Esophagus muscularis mucosa (tissue), 4 donors: ENCODE measurements at regions not wholly inside any gene's neighbourhood (a gene's known extent, or its start where the extent isn't known, plus 50 kb on each side); places are given as distances from the start of the nearest gene placed in this dataset.
A peak's percentile ranks its signal among the peaks of the same experiment; 100 is the strongest.
"Not testable (repeated sequence)": the region's sequence is repeated elsewhere in the genome, so short reads cannot be mapped to it uniquely, and the experiment has no call there.

Source experiments
- DNase-seq: peaks from one replicate; pipeline ENCODE4 v3.0.0-alpha.2; 2017; ENCODE audit errors: extremely low spot score
- H3K27ac ChIP-seq, 4 donors: fragments of 200-600 bp; sonication (generic); replicated peaks in 1 of 4; 1 replicate in 3 of 4; 2 replicates in 1 of 4; pipeline ENCODE4 v1.5.1; 2016 to 2019; ENCODE audit warnings: mild to moderate bottlenecking in 1 of 4
- H3K27me3 ChIP-seq, 4 donors: fragments of 200-600 bp; sonication (generic); one replicate each; pipeline versions ENCODE4 v1.5.1 to v1.6.0; 2016 to 2019
- H3K36me3 ChIP-seq, 4 donors: fragments of 200-600 bp; sonication (generic); one replicate each; pipeline ENCODE4 v1.5.1; 2016 to 2019
- H3K4me1 ChIP-seq, 4 donors: fragments of 200-600 bp; sonication (generic); one replicate each; pipeline ENCODE4 v1.5.1; 2016 to 2019
- H3K4me3 ChIP-seq, 4 donors: fragments of 200-600 bp; sonication (generic); 1 replicate in 2 of 4; 2 replicates in 2 of 4; pipeline ENCODE4 v1.5.1; 2016 to 2019; ENCODE audit warnings: mild to moderate bottlenecking in 4 of 4, moderate library complexity in 1 of 4
- H3K9me3 ChIP-seq, 4 donors: fragments of 200-600 bp; sonication (generic); 1 replicate in 3 of 4; 2 replicates in 1 of 4; pipeline ENCODE4 v1.5.1; 2016 to 2019
- EP300 ChIP-seq: sonication (generic); formaldehyde crosslinking; IDR thresholded peaks from one replicate; pipeline ENCODE4 v1.6.1; 2017; ENCODE audit warnings: antibody characterized with exemption
- POLR2A ChIP-seq: fragments of 450-650 bp; IDR thresholded peaks from one replicate; pipeline ENCODE4 v1.6.1; 2017; ENCODE audit warnings: antibody characterized with exemption, moderate library complexity, mild to moderate bottlenecking, low read depth
- POLR2AphosphoS5 ChIP-seq, 2 donors: sonication (generic); formaldehyde crosslinking; IDR thresholded peaks; one replicate each; pipeline ENCODE4 v1.6.1; 2017; ENCODE audit warnings: antibody characterized with exemption in 2 of 2
- WGBS: methylation state at CpG from one replicate; pipeline ENCODE4 v1.1.5; 2018; 5-methylcytosine and 5-hydroxymethylcytosine counted together
- intact Hi-C: fragments of 100-400 bp; cut with DNase I; formaldehyde crosslinking; loops from one replicate; pipeline ENCODE4 v1.15.1; 2023
- TF ChIP-seq, protein P1 (sequence below), 3 experiments: fragments of 200-600 bp in 2 of 3; fragments of 450-650 bp in 1 of 3; sonication (generic) in 2 of 3; IDR thresholded peaks; one replicate each; pipeline ENCODE4 v1.5.1; 2017 to 2019; ENCODE audit warnings: antibody characterized with exemption in 3 of 3, mild to moderate bottlenecking in 2 of 3, moderate library complexity in 1 of 3

DNA sequence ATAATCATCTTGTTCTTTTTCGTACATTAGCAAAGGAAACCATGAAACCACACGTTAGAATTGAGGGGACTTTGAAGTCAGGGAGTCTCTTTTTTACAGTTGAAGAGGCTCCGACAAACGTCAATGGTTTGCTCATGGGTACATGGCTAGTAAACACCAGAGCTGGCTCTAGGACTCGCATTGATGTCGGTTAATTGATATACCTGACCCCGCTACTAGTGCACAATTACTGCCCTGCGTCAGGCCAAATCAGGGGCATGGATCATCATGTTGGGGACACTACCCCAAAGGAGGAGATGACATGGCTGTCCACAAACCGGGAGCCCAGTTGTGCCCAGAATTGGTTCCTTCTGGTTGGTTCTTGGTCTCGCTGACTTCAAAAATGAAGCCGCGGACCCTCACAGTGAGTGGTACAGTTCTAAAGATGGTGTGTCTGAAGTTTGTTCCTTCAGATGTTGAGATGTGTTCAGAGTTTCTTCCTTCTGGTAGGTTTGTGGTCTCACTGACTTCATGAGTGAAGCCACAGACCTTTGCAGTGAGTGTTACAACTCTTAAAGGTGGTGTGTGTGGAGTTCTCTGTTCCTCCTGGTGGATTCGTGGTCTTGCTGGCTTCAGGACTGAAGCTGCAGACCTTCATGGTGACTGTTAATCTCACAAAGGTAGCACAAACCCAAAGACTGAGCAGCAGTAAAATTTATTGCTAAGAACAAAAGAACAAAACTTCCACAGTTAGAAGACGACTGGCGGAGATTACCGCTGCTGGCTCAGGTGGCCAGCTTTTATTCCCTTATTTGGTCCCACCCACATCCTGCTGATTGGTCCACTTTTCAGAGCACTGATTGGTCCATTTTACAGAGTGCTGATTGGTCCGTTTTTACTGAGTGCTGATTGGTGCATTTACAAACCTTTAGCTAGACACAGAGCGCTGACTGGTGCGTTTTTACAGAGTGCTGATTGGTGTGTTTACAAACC, 126.9 kb upstream of the ERRFI1 start:
- intact Hi-C loops, result no loop called here
- peak overlapping the region; percentile 77 to 88 (median 82) for H3K27ac ChIP-seq
- WGBS, result 89% methylated on average over 18 of the region's 19 CpGs

GRCh38 chr1:8151647-8152046, 125.5 kb upstream of the ERRFI1 start:
- TF ChIP-seq, protein P1, sequence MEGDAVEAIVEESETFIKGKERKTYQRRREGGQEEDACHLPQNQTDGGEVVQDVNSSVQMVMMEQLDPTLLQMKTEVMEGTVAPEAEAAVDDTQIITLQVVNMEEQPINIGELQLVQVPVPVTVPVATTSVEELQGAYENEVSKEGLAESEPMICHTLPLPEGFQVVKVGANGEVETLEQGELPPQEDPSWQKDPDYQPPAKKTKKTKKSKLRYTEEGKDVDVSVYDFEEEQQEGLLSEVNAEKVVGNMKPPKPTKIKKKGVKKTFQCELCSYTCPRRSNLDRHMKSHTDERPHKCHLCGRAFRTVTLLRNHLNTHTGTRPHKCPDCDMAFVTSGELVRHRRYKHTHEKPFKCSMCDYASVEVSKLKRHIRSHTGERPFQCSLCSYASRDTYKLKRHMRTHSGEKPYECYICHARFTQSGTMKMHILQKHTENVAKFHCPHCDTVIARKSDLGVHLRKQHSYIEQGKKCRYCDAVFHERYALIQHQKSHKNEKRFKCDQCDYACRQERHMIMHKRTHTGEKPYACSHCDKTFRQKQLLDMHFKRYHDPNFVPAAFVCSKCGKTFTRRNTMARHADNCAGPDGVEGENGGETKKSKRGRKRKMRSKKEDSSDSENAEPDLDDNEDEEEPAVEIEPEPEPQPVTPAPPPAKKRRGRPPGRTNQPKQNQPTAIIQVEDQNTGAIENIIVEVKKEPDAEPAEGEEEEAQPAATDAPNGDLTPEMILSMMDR (IDR thresholded peaks at IDR 0.05), result no peak
- no peak for TF ChIP-seq POLR2A
- no peak for TF ChIP-seq EP300

More for the DNA sequence above, 126.9 kb upstream of the ERRFI1 start:
- Histone ChIP-seq H3K27me3 (peaks cover 0 to 3% (median 0%) of the 10 kb centered on the region in 4 donors), H3K4me1 (peaks cover 0 to 34% (median 31%) of the 10 kb centered on the region in 4 donors), H3K36me3 (no peaks in the 10 kb centered on the region), H3K9me3 (no peaks in the 10 kb centered on the region), H3K4me3 (no peak overlapping the region)
- DNase-seq, result no peak
- no peak for TF ChIP-seq EP300
- TF ChIP-seq POLR2A, result no peak
- TF ChIP-seq, protein P1 (IDR thresholded peaks at IDR 0.05), result no peak
- no peak for TF ChIP-seq POLR2AphosphoS5 (IDR thresholded peaks at IDR 0.05)

DNA sequence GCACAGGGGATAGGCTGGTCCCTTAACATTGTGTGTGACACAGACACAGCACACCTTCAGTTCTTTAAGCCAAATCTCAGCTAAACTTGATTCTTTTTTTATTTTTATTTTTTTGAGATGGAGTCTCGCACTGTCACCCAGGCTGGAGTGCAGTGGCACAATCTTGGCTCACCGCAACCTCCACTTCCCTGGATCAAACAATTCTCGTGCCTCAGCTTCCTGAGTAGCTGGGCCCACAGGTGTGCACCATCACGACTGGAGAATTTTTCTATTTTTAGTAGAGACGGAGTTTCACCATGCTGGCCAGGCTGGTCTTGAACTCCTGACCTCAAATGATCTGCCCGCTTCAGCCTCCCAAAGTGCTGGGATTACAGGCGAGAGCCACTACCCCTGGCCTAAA, 123.6 kb upstream of the ERRFI1 start:
- H3K36me3 ChIP-seq, H3K4me3 ChIP-seq, DNase-seq, intact Hi-C loops, H3K9me3 ChIP-seq, H3K27me3 ChIP-seq: not testable (repeated sequence)
- 88% methylated on average over 7 of the region's 7 CpGs for WGBS
- peak overlapping the region in 1 of 4 donors; percentile 4 for H3K27ac ChIP-seq
- peaks cover 0 to 25% (median 21%) of the 10 kb centered on the region in 4 donors for H3K4me1 ChIP-seq

More at GRCh38 chr1:8151647-8152046, 125.5 kb upstream of the ERRFI1 start:
- Histone ChIP-seq H3K4me3 (no peak overlapping the region), H3K9me3 (no peaks in the 10 kb centered on the region), H3K4me1 (peaks cover 0 to 43% (median 36%) of the 10 kb centered on the region in 4 donors), H3K36me3 (no peaks in the 10 kb centered on the region), H3K27me3 (peaks cover 0 to 3% (median 0%) of the 10 kb centered on the region in 4 donors), H3K27ac (peak overlapping the region in 2 of 4 donors; percentile 26 to 27)
- intact Hi-C loops, result no loop called here
- WGBS, result 91% methylated on average over 7 of the region's 7 CpGs
- no peak for DNase-seq

- H3K27ac ChIP-seq, result peak overlapping the region; percentile 44 to 69 (median 59)
- intact Hi-C loops, result no loop called here
These were observed 121.8 kb upstream of the ERRFI1 start for GRCh38 chr1:8147956-8148355.

DNA sequence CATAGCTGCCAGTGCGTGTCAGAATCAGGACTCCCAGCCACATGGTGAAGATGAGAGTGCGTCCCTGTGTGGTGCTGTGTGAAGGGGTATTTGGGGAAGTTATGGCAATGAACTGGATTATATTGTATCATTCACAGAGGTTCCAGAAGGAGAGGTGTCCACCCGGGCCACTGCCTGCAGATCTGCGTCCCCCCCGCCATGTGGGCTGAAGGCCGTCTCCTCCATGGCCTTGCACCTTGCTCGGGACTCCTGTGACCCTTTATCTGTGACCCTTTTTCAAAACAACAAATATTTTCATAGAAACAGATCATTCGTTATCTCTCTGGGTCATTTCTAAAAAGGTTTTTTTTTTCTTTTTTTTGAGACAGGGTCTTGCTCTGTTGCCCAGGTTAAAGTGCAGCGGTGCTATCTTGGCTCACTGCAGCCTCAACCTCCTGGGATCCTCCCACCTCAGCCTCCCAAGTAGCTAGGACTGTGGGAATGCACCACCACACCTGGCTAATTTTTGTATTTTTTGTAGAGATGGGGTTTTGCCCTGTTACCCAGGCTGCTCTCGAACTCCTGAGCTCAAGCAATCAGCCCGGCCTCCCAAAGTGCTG, 120.2 kb upstream of the ERRFI1 start:
- Histone ChIP-seq H3K27me3 (no peaks in the 10 kb centered on the region), H3K4me3 (no peak overlapping the region), H3K36me3 (no peaks in the 10 kb centered on the region), H3K27ac (peak overlapping the region in 2 of 4 donors; percentile 61 to 69), H3K4me1 (peaks cover 0 to 40% (median 33%) of the 10 kb centered on the region in 4 donors), H3K9me3 (no peaks in the 10 kb centered on the region)
- 96% methylated on average over 11 of the region's 11 CpGs for WGBS
- TF ChIP-seq, protein P1 (IDR thresholded peaks at IDR 0.05), result no peak
- no peak for TF ChIP-seq POLR2A
- no peak for TF ChIP-seq POLR2AphosphoS5 (IDR thresholded peaks at IDR 0.05)
- no peak for TF ChIP-seq EP300
- no peak for DNase-seq
- intact Hi-C loops, result no loop called here

More at GRCh38 chr1:8147956-8148355, 121.8 kb upstream of the ERRFI1 start:
- DNase-seq, result no peak
- H3K4me3 ChIP-seq, result no peak overlapping the region
- H3K27me3 ChIP-seq, result no peaks in the 10 kb centered on the region
- WGBS, result 67% methylated on average over 1 of the region's 1 CpG
- no peaks in the 10 kb centered on the region for H3K9me3 ChIP-seq
- no peaks in the 10 kb centered on the region for H3K36me3 ChIP-seq
- TF ChIP-seq EP300 (no peak), POLR2AphosphoS5 (IDR thresholded peaks at IDR 0.05) (no peak), POLR2A (no peak)
- TF ChIP-seq, protein P1 (IDR thresholded peaks at IDR 0.05), result no peak
- H3K4me1 ChIP-seq, result peaks cover 0 to 26% (median 19%) of the 10 kb centered on the region in 4 donors
